BJ (cell line): ENCODE measurements at regions not wholly inside any gene's neighbourhood (a gene's known extent, or its start where the extent isn't known, plus 50 kb on each side); places are given as distances from the start of the nearest gene placed in this dataset.

ENCODE experiments used
- CTCF ChIA-PET: fragments of 350-600 bp; formaldehyde crosslinking; extraction: SDS; loops from one replicate; lab custom pipeline; 2021; ENCODE audit warnings: antibody characterized with exemption, inconsistent platforms; lab: Yijun Ruan, JAX
- POLR2A ChIA-PET: fragments of 300-600 bp; sonication (Branson Sonifier 250); formaldehyde crosslinking; extraction: SDS; loops from one replicate; lab custom pipeline; 2021; ENCODE audit warnings: antibody characterized with exemption; lab: Charles Lee
- DNase-seq: peaks from one replicate; pipeline ENCODE4 v3.0.0-alpha.2; 2011; ENCODE audit warnings: low read depth
- H3K27me3 ChIP-seq: 2 replicates; pipeline ENCODE4 v1.6.0; 2011; ENCODE audit warnings: low read length; ENCODE audit not compliant: control insufficient read depth, insufficient read depth
- H3K36me3 ChIP-seq: 2 replicates; pipeline ENCODE4 v1.5.1; 2011; ENCODE audit warnings: low read length; ENCODE audit not compliant: control insufficient read depth, insufficient read depth
- H3K4me3 ChIP-seq: 2 replicates; pipeline ENCODE4 v1.5.1; 2011; ENCODE audit warnings: low read depth, mild to moderate bottlenecking, control low read depth, low read length
- TF ChIP-seq, protein P1 (sequence below): IDR thresholded peaks from 2 replicates; pipeline ENCODE4 v1.5.1; 2011; ENCODE audit warnings: low read depth, mild to moderate bottlenecking, control low read depth, inconsistent platforms, low read length, moderate library complexity; ENCODE audit not compliant: insufficient read depth

DNA sequence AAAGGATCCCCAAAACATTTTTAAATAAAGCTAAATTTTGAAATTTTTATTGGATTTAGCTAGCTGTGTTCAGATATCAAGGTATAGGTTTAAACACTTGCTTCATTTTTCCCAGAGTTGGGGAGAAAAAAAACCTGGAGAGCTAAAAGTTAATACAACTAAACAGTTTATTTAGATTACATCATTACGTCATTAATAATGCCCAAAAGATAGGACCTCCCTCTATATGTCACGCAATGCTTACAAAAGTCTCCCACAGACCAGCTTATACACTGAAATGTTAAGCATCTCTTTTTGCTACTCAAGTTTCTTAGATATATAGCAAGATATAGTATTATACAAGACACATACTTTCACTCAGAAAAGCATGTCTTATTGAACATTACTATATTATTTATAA lies 160.0 kb upstream of the SEMA3E start:
- DNase-seq, result no peak
- H3K36me3 ChIP-seq, result no peaks in the 10 kb centered on the region
- ChIA-PET POLR2A (no interaction called here), CTCF (no interaction called here)
- H3K4me3 ChIP-seq, result no peak overlapping the region
- TF ChIP-seq, protein P1, sequence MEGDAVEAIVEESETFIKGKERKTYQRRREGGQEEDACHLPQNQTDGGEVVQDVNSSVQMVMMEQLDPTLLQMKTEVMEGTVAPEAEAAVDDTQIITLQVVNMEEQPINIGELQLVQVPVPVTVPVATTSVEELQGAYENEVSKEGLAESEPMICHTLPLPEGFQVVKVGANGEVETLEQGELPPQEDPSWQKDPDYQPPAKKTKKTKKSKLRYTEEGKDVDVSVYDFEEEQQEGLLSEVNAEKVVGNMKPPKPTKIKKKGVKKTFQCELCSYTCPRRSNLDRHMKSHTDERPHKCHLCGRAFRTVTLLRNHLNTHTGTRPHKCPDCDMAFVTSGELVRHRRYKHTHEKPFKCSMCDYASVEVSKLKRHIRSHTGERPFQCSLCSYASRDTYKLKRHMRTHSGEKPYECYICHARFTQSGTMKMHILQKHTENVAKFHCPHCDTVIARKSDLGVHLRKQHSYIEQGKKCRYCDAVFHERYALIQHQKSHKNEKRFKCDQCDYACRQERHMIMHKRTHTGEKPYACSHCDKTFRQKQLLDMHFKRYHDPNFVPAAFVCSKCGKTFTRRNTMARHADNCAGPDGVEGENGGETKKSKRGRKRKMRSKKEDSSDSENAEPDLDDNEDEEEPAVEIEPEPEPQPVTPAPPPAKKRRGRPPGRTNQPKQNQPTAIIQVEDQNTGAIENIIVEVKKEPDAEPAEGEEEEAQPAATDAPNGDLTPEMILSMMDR, result no peak
- H3K27me3 ChIP-seq, result no peaks in the 10 kb centered on the region

DNA sequence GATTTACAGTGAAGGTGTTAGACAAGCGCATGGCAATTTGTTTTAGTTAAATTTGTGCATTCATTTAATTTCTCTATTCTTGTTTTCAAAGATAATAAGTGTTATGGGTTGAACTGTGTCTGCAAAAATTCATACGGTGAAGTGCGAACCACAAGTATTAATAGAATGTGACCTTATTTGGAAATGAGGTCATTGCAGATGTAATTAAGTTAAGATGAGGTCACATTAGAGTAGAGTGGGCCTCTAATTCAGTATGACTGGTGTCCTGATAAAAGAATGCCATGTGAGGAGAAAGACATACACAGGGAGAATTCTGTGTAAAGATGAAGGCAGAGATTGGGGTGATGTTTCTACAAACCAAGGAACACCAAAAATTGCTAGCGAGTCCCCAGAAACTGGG lies 158.8 kb upstream of the SEMA3E start:
- no peak for DNase-seq
- H3K27me3 ChIP-seq, result no peaks in the 10 kb centered on the region
- no peaks in the 10 kb centered on the region for H3K36me3 ChIP-seq
- TF ChIP-seq, protein P1, result no peak
- ChIA-PET CTCF (no interaction called here), POLR2A (no interaction called here)
- no peak overlapping the region for H3K4me3 ChIP-seq

DNA sequence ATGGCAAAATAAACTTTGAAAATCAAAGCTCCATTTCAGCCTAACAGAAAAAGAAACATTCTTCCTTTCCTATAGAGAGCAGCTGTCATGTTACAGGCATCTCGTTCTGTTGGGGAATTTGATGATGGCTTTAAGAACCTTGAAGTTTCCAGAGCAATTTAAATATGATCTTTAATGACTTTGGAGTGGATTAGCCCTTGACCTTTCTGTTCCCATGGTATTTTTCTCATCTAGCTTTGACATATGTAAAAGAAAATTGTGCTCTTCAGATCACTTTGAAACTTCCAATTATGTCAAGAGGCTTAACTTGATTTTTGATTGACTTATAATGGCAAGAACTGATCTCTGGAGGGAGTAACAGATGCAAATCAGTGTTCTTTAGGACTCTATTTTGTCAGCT lies 157.6 kb upstream of the SEMA3E start:
- ChIA-PET POLR2A (no interaction called here), CTCF (no interaction called here)
- TF ChIP-seq, protein P1, result no peak
- no peaks in the 10 kb centered on the region for H3K36me3 ChIP-seq
- no peak for DNase-seq
- no peaks in the 10 kb centered on the region for H3K27me3 ChIP-seq
- H3K4me3 ChIP-seq, result no peak overlapping the region

DNA sequence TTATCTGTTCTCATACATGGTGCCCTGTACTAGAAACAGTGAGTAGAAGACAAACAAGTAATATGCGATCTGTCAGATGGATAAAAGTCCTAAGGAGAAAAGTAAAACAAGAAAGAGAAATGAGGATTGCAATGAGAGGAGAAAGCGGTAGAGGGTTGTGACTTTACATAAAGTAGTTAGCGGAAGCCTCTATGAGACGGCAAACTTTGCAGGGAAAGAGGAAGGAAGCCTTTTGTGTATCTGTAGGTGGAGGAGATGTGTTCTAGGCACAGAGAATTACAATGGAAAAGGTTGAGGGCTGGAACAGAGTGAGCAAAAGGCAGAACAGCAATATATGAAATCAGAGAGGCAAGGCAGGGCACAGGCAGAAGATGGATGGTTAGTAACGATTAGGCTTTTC lies 150.4 kb upstream of the SEMA3E start:
- POLR2A ChIA-PET, result no interaction called here
- H3K4me3 ChIP-seq, result no peak overlapping the region
- CTCF ChIA-PET, result no interaction called here

DNA sequence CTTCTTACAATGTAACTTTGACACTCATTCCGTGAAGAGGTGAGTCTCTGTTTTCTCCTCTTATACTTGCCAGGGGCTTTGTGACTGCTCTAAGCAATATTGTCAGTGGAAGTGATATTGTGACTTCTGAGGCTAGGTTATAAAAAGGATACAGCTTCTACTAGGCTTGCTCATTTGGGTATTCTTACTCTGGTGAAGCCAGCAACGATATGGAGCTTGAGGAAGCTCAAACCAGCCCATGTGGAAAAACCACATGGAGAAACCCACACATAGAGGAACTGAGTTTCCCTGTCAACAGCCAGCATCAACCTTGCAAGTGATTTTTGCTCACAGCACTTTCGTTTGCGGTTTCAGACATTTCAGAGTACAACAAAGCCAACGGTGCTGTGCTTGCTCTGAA lies 149.6 kb upstream of the SEMA3E start:
- CTCF ChIA-PET, result no interaction called here
- POLR2A ChIA-PET, result no interaction called here
- TF ChIP-seq, protein P1, result no peak

More for the DNA sequence above, 150.4 kb upstream of the SEMA3E start:
- TF ChIP-seq, protein P1, result no peak
- Histone ChIP-seq H3K27me3 (no peaks in the 10 kb centered on the region), H3K36me3 (no peaks in the 10 kb centered on the region)
- no peak for DNase-seq

More for the DNA sequence above, 149.6 kb upstream of the SEMA3E start:
- no peak for DNase-seq
- Histone ChIP-seq H3K36me3 (no peaks in the 10 kb centered on the region), H3K4me3 (no peak overlapping the region), H3K27me3 (no peaks in the 10 kb centered on the region)
